HG03045 (cell line): ENCODE measurements at regions not wholly inside any gene's neighbourhood (a gene's known extent, or its start where the extent isn't known, plus 50 kb on each side); places are given as distances from the start of the nearest gene placed in this dataset.

Source experiments
- ATAC-seq: cut with Tn5 transposase; IDR thresholded peaks from one replicate; pipeline ENCODE4 v1.9.1; 2021; ENCODE audit warnings: mild to moderate bottlenecking, moderate library complexity; ENCODE audit not compliant: unreplicated experiment

GRCh38 chr12:61365001-61365400, 895.2 kb upstream of the USP15 start:
- no peak for ATAC-seq

GRCh38 chr12:61367281-61367785, 892.9 kb upstream of the USP15 start:
- ATAC-seq = no peak

- ATAC-seq = no peak
Measured at GRCh38 chr12:61369241-61369910, 890.8 kb upstream of the USP15 start.

- no peak for ATAC-seq
Measured at GRCh38 chr12:61384511-61384910, 875.7 kb upstream of the USP15 start.

GRCh38 chr12:61385771-61386170, 874.4 kb upstream of the USP15 start:
- ATAC-seq = no peak

- ATAC-seq = no peak
Measured at GRCh38 chr12:61397668-61398067, 862.5 kb upstream of the USP15 start.

GRCh38 chr12:61412201-61412600, 848.0 kb upstream of the USP15 start:
- ATAC-seq = no peak

GRCh38 chr12:61414470-61414869, 845.7 kb upstream of the USP15 start:
- no peak for ATAC-seq

GRCh38 chr12:61422786-61423185, 837.4 kb upstream of the USP15 start:
- no peak for ATAC-seq

GRCh38 chr12:61452076-61452475, 808.1 kb upstream of the USP15 start:
- ATAC-seq = no peak

GRCh38 chr12:61487728-61488127, 772.5 kb upstream of the USP15 start:
- no peak for ATAC-seq

- no peak for ATAC-seq
Measured at GRCh38 chr12:61490526-61491498, 769.4 kb upstream of the USP15 start.

- ATAC-seq = no peak
Measured at GRCh38 chr12:61502179-61502578, 758.0 kb upstream of the USP15 start.

- no peak for ATAC-seq
Measured at GRCh38 chr12:61504396-61505080, 755.7 kb upstream of the USP15 start.

GRCh38 chr12:61513499-61513898, 746.7 kb upstream of the USP15 start:
- ATAC-seq = no peak

GRCh38 chr12:61514016-61514415, 746.2 kb upstream of the USP15 start:
- ATAC-seq = no peak

- ATAC-seq = no peak
Measured at GRCh38 chr12:61521258-61521657, 738.9 kb upstream of the USP15 start.

- ATAC-seq = no peak
Measured at GRCh38 chr12:61523276-61523992, 736.8 kb upstream of the USP15 start.

- no peak for ATAC-seq
Measured at GRCh38 chr12:61524851-61525250, 735.4 kb upstream of the USP15 start.

GRCh38 chr12:61525331-61525730, 734.9 kb upstream of the USP15 start:
- ATAC-seq = no peak

- ATAC-seq = no peak
Measured at GRCh38 chr12:61530456-61530855, 729.7 kb upstream of the USP15 start.
